ENCODE measurements at regions not wholly inside any gene's neighbourhood (a gene's known extent, or its start where the extent isn't known, plus 50 kb on each side); places are given as distances from the start of the nearest gene placed in this dataset.

DNA sequence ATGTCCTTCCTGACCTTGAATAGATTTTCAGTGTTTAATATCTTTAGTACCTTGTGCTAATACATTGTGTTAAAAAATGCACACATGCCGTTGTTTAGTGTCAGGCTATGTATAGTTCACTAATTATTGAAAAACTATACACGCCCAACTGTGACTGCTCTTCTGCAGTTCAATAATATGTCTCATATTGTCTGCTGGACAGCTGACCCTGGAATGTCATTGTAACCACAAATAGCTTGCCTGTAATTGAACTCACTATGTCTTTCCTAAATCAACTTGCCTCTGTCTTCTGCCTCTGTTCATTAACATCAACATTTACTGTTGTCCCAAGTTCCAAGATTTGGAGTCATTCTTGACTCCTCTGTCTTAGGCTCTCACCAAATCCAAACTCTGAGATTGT, 114.5 kb downstream of the TMA16 start:
- TF ChIP-seq, protein P1, sequence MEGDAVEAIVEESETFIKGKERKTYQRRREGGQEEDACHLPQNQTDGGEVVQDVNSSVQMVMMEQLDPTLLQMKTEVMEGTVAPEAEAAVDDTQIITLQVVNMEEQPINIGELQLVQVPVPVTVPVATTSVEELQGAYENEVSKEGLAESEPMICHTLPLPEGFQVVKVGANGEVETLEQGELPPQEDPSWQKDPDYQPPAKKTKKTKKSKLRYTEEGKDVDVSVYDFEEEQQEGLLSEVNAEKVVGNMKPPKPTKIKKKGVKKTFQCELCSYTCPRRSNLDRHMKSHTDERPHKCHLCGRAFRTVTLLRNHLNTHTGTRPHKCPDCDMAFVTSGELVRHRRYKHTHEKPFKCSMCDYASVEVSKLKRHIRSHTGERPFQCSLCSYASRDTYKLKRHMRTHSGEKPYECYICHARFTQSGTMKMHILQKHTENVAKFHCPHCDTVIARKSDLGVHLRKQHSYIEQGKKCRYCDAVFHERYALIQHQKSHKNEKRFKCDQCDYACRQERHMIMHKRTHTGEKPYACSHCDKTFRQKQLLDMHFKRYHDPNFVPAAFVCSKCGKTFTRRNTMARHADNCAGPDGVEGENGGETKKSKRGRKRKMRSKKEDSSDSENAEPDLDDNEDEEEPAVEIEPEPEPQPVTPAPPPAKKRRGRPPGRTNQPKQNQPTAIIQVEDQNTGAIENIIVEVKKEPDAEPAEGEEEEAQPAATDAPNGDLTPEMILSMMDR (IDR thresholded peaks at IDR 0.05; ENCODE audit: low read depth, low read length), result no peak
- TF ChIP-seq EZH2phosphoT487 (IDR thresholded peaks at IDR 0.05; ENCODE audit: low read depth), result no peak

All from OCI-LY3 (cell line).